Activated CD4-positive, alpha-beta T cell treated with anti-CD3 and anti-CD28 coated beads for 24 hours (primary cell): ENCODE measurements at regions not wholly inside any gene's neighbourhood (a gene's known extent, or its start where the extent isn't known, plus 50 kb on each side); places are given as distances from the start of the nearest gene placed in this dataset.
"Not testable (repeated sequence)": the region's sequence is repeated elsewhere in the genome, so short reads cannot be mapped to it uniquely, and the experiment has no call there.

Experiments used
- DNase-seq, 2 donors: peaks; one replicate each; pipeline ENCODE4 v3.0.0-alpha.2; 2020; ENCODE audit warnings: low read depth in 2 of 2

- DNase-seq: no peak
Measured at GRCh38 chr6:137311940-137312339, 92.8 kb upstream of the IFNGR1 start.

- DNase-seq: no peak
Measured at GRCh38 chr6:137309078-137309762, 90.0 kb upstream of the IFNGR1 start.

- DNase-seq: no peak
Measured at GRCh38 chr6:137307163-137307854, 88.1 kb upstream of the IFNGR1 start.

GRCh38 chr6:137305691-137306090 is 86.5 kb upstream of the IFNGR1 start:
- no peak for DNase-seq

GRCh38 chr6:137304020-137304780 is 85.0 kb upstream of the IFNGR1 start:
- no peak for DNase-seq

GRCh38 chr6:137303441-137303840 is 84.3 kb upstream of the IFNGR1 start:
- no peak for DNase-seq

- no peak for DNase-seq
Measured at GRCh38 chr6:137299681-137300080, 80.5 kb upstream of the IFNGR1 start.

- DNase-seq: no peak
Measured at GRCh38 chr6:137297887-137298286, 78.7 kb upstream of the IFNGR1 start.

- DNase-seq: not testable (repeated sequence)
Measured at GRCh38 chr6:137292326-137292725, 73.1 kb upstream of the IFNGR1 start.

- DNase-seq: no peak
Measured at GRCh38 chr6:137291441-137291840, 72.3 kb upstream of the IFNGR1 start.

GRCh38 chr6:137290601-137291261 is 71.5 kb upstream of the IFNGR1 start:
- no peak for DNase-seq

- DNase-seq: no peak
Measured at GRCh38 chr6:137286916-137287315, 67.7 kb upstream of the IFNGR1 start.

- no peak for DNase-seq
Measured at GRCh38 chr6:137286368-137286767, 67.2 kb upstream of the IFNGR1 start.

GRCh38 chr6:137284811-137285110 is 65.6 kb upstream of the IFNGR1 start:
- no peak for DNase-seq

- no peak for DNase-seq
Measured at GRCh38 chr6:137283940-137284810, 65.0 kb upstream of the IFNGR1 start.

GRCh38 chr6:137283080-137283479 is 63.9 kb upstream of the IFNGR1 start:
- DNase-seq: no peak

GRCh38 chr6:137282254-137282653 is 63.1 kb upstream of the IFNGR1 start:
- no peak for DNase-seq

- DNase-seq: not testable (repeated sequence)
Measured at GRCh38 chr6:137279279-137279678, 60.1 kb upstream of the IFNGR1 start.

- no peak for DNase-seq
Measured at GRCh38 chr6:137277971-137278637, 58.9 kb upstream of the IFNGR1 start.

GRCh38 chr6:137272403-137272802 is 53.2 kb upstream of the IFNGR1 start:
- DNase-seq: no peak
